Neutrophil (primary cell): ENCODE measurements at regions not wholly inside any gene's neighbourhood (a gene's known extent, or its start where the extent isn't known, plus 50 kb on each side); places are given as distances from the start of the nearest gene placed in this dataset.

Experiments
- H3K27ac ChIP-seq: fragments of 200-600 bp; sonication (generic); 2 replicates; pipeline ENCODE4 v1.5.1; 2016; ENCODE audit warnings: mild to moderate bottlenecking, moderate library complexity
- H3K27me3 ChIP-seq: fragments of 200-600 bp; sonication (generic); 2 replicates; pipeline ENCODE4 v1.6.0; 2016; ENCODE audit warnings: mild to moderate bottlenecking
- H3K36me3 ChIP-seq: fragments of 200-600 bp; sonication (generic); 2 replicates; pipeline ENCODE4 v1.5.1; 2017
- H3K4me1 ChIP-seq, 2 experiments: fragments of 200-600 bp in 1 of 2; sonication (generic) in 1 of 2; 1 replicate in 1 of 2; 2 replicates in 1 of 2; pipeline versions ENCODE4 v1.5.1 to v1.6.1; 2013 to 2016; ENCODE audit warnings: low read depth in 1 of 2, low read length in 1 of 2, mild to moderate bottlenecking in 1 of 2, moderate library complexity in 1 of 2; ENCODE audit not compliant: control insufficient read depth in 1 of 2, insufficient read depth in 1 of 2
- H3K4me3 ChIP-seq, 2 experiments: fragments of 200-600 bp in 1 of 2; sonication (generic) in 1 of 2; 1 replicate in 1 of 2; 2 replicates in 1 of 2; pipeline ENCODE4 v1.5.1; 2013 to 2016; ENCODE audit warnings: low read depth in 1 of 2, low read length in 1 of 2, mild to moderate bottlenecking in 1 of 2, moderate library complexity in 1 of 2
- H3K9me3 ChIP-seq: fragments of 200-600 bp; sonication (generic); 2 replicates; pipeline ENCODE4 v1.5.1; 2016
- CTCF ChIP-seq: fragments of 200-600 bp; sonication (generic); IDR thresholded peaks from 2 replicates; pipeline ENCODE4 v1.5.1; 2016; ENCODE audit warnings: antibody characterized with exemption

DNA sequence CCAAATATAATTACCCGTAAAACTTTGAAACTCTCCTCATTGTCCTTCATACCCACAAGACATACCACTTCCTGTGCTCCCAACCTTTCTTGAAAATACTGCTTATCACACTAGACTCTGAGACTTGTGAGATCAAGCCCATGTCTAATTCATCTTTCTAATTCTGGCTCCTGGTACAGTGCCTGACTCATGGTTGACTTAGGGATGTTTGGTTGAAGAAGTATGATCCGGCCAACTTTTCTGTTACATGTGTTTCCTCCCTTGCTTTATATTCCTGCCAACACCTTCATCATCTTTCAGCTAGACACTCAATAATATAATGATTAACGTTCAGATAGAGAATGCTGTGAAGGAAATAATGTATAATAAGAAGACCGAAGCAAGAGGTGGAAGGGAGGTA is 58.2 kb downstream of the MEX3B start:
- TF ChIP-seq CTCF = no peak
- Histone ChIP-seq H3K27ac (no peak overlapping the region), H3K4me1 (no peaks in the 10 kb centered on the region), H3K9me3 (no peaks in the 10 kb centered on the region), H3K27me3 (no peaks in the 10 kb centered on the region), H3K4me3 (no peak overlapping the region), H3K36me3 (no peaks in the 10 kb centered on the region)

GRCh38 chr15:81983497-81983896 is 62.3 kb downstream of the MEX3B start:
- H3K4me1 ChIP-seq = no peaks in the 10 kb centered on the region
- no peak overlapping the region for H3K4me3 ChIP-seq
- no peak overlapping the region for H3K27ac ChIP-seq
- H3K9me3 ChIP-seq = no peaks in the 10 kb centered on the region
- H3K27me3 ChIP-seq = no peaks in the 10 kb centered on the region
- no peaks in the 10 kb centered on the region for H3K36me3 ChIP-seq
- TF ChIP-seq CTCF = no peak

- no peak for TF ChIP-seq CTCF
- H3K4me1 ChIP-seq = no peaks in the 10 kb centered on the region
Measured at GRCh38 chr15:81982808-81983207, 63.0 kb downstream of the MEX3B start.

GRCh38 chr15:81981908-81982307 is 63.9 kb downstream of the MEX3B start:
- H3K4me1 ChIP-seq = no peaks in the 10 kb centered on the region
- no peak for TF ChIP-seq CTCF
- no peak overlapping the region for H3K27ac ChIP-seq
- H3K36me3 ChIP-seq = no peaks in the 10 kb centered on the region
- no peaks in the 10 kb centered on the region for H3K9me3 ChIP-seq
- H3K4me3 ChIP-seq = no peak overlapping the region
- H3K27me3 ChIP-seq = no peaks in the 10 kb centered on the region

More at GRCh38 chr15:81982808-81983207, 63.0 kb downstream of the MEX3B start:
- H3K27ac ChIP-seq = no peak overlapping the region
- no peaks in the 10 kb centered on the region for H3K9me3 ChIP-seq
- no peaks in the 10 kb centered on the region for H3K36me3 ChIP-seq
- no peak overlapping the region for H3K4me3 ChIP-seq
- H3K27me3 ChIP-seq = no peaks in the 10 kb centered on the region

GRCh38 chr15:81977464-81977863 is 68.4 kb downstream of the MEX3B start:
- no peak for TF ChIP-seq CTCF
- no peaks in the 10 kb centered on the region for H3K4me1 ChIP-seq
- H3K4me3 ChIP-seq = no peak overlapping the region
- H3K27ac ChIP-seq = no peak overlapping the region
- H3K27me3 ChIP-seq = no peaks in the 10 kb centered on the region
- peaks cover 4% of the 10 kb centered on the region for H3K9me3 ChIP-seq
- no peaks in the 10 kb centered on the region for H3K36me3 ChIP-seq

DNA sequence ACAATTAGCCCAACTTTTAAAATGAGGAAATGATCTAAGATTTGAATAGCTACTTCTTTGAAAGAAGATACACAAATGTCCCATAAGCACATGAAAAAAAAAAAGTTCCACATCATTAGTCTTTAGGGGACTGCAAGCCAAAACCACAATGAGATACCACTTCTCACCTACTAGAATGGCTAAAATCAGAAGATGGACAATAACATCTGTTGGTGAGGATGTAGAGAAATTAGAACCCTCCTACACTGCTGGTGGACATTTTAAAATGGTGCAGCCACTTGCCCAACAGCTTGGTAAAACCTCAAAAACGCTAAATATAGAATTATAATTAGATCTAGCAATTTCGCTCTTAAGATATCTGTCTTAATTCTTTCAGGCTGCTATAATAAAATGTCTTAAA is 77.1 kb downstream of the MEX3B start:
- Histone ChIP-seq H3K27ac (no peak overlapping the region), H3K36me3 (no peaks in the 10 kb centered on the region), H3K9me3 (no peaks in the 10 kb centered on the region), H3K27me3 (no peaks in the 10 kb centered on the region), H3K4me1 (no peaks in the 10 kb centered on the region), H3K4me3 (no peak overlapping the region)
- no peak for TF ChIP-seq CTCF
